H9 (cell line): ENCODE measurements at regions not wholly inside any gene's neighbourhood (a gene's known extent, or its start where the extent isn't known, plus 50 kb on each side); places are given as distances from the start of the nearest gene placed in this dataset.

Experiments used
- DNase-seq: peaks from one replicate; pipeline ENCODE4 v3.0.0-alpha.2; 2017
- H2AFZ ChIP-seq: one replicate; pipeline ENCODE4 v1.6.1; 2013; ENCODE audit warnings: mild to moderate bottlenecking, low read length, control low read depth, moderate library complexity
- H2AK5ac ChIP-seq: 2 replicates; pipeline ENCODE4 v1.6.1; 2013; ENCODE audit warnings: low read length, control low read depth, mixed read lengths; ENCODE audit not compliant: insufficient read length
- H2BK120ac ChIP-seq: one replicate; pipeline ENCODE4 v1.6.1; 2013; ENCODE audit warnings: low read depth, mild to moderate bottlenecking, low read length, control low read depth, inconsistent platforms; ENCODE audit not compliant: poor library complexity, severe bottlenecking
- H2BK12ac ChIP-seq: 2 replicates; pipeline ENCODE4 v1.6.1; 2013; ENCODE audit warnings: low read length, control low read depth, mixed read lengths, low read depth; ENCODE audit not compliant: insufficient read length
- H2BK15ac ChIP-seq: 2 replicates; pipeline ENCODE4 v1.6.1; 2013; ENCODE audit warnings: low read depth, low read length, control low read depth
- H2BK20ac ChIP-seq: one replicate; pipeline ENCODE4 v1.6.1; 2013; ENCODE audit warnings: low read depth, mild to moderate bottlenecking, low read length, control low read depth, inconsistent platforms; ENCODE audit not compliant: poor library complexity, severe bottlenecking
- H2BK5ac ChIP-seq: 2 replicates; pipeline ENCODE4 v1.6.1; 2013; ENCODE audit warnings: low read length, control low read depth, mixed read lengths; ENCODE audit not compliant: insufficient read length
- H3K14ac ChIP-seq: 2 replicates; pipeline ENCODE4 v1.6.1; 2013; ENCODE audit warnings: low read length, control low read depth; ENCODE audit not compliant: insufficient read depth
- H3K18ac ChIP-seq: 2 replicates; pipeline ENCODE4 v1.6.1; 2013; ENCODE audit warnings: low read depth, mild to moderate bottlenecking, mixed read lengths, low read length, control low read depth; ENCODE audit not compliant: insufficient read length
- H3K23ac ChIP-seq: 2 replicates; pipeline ENCODE4 v1.6.1; 2013; ENCODE audit warnings: low read length, control low read depth, mixed read lengths, low read depth; ENCODE audit not compliant: insufficient read length
- H3K23me2 ChIP-seq: 2 replicates; pipeline ENCODE4 v1.6.1; 2013; ENCODE audit warnings: low read depth, mild to moderate bottlenecking, mixed read lengths, low read length, control low read depth; ENCODE audit not compliant: insufficient read length, poor library complexity, severe bottlenecking
- H3K27ac ChIP-seq: 2 replicates; pipeline ENCODE4 v1.5.1; 2013; ENCODE audit warnings: low read length, control low read depth, mixed read lengths, low read depth; ENCODE audit not compliant: insufficient read length
- H3K27me3 ChIP-seq: 2 replicates; pipeline ENCODE4 v1.6.1; 2013; ENCODE audit warnings: low read length, control low read depth, inconsistent platforms; ENCODE audit not compliant: insufficient read depth
- H3K4ac ChIP-seq: 2 replicates; pipeline ENCODE4 v1.6.1; 2013; ENCODE audit warnings: low read depth, mild to moderate bottlenecking, control low read depth, inconsistent platforms, low read length, moderate library complexity
- H3K4me1 ChIP-seq: 2 replicates; pipeline ENCODE4 v1.6.1; 2013; ENCODE audit warnings: low read length, control low read depth, inconsistent platforms; ENCODE audit not compliant: insufficient read depth
- H3K4me2 ChIP-seq: 2 replicates; pipeline ENCODE4 v1.6.1; 2013; ENCODE audit warnings: low read length, control low read depth, mixed read lengths; ENCODE audit not compliant: insufficient read length, insufficient read depth
- H3K56ac ChIP-seq: 2 replicates; pipeline ENCODE4 v1.6.1; 2013; ENCODE audit warnings: low read depth, mild to moderate bottlenecking, mixed read lengths, low read length, control low read depth; ENCODE audit not compliant: insufficient read length
- H3K79me1 ChIP-seq: 2 replicates; pipeline ENCODE4 v1.6.1; 2013; ENCODE audit warnings: low read depth, mild to moderate bottlenecking, moderate library complexity, low read length, control low read depth, inconsistent platforms; ENCODE audit not compliant: insufficient read depth, poor library complexity, severe bottlenecking
- H3K79me2 ChIP-seq: 2 replicates; pipeline ENCODE4 v1.6.1; 2013; ENCODE audit warnings: low read length, control low read depth, inconsistent platforms; ENCODE audit not compliant: insufficient read depth
- H3K9ac ChIP-seq: 2 replicates; pipeline ENCODE4 v1.6.1; 2013; ENCODE audit warnings: low read length, control low read depth, mixed read lengths; ENCODE audit not compliant: insufficient read length; ENCODE audit errors: extremely low read depth
- H3K9me3 ChIP-seq: one replicate; pipeline ENCODE4 v1.6.1; 2013; ENCODE audit warnings: low read depth, low read length, inconsistent platforms; ENCODE audit not compliant: control insufficient read depth
- H3T11ph ChIP-seq: one replicate; pipeline ENCODE4 v1.6.1; 2013; ENCODE audit warnings: mild to moderate bottlenecking, low read length, control low read depth, inconsistent platforms
- H4K20me1 ChIP-seq: one replicate; pipeline ENCODE4 v1.6.1; 2013; ENCODE audit not compliant: control insufficient read depth, insufficient read length, insufficient read depth
- H4K5ac ChIP-seq: 2 replicates; pipeline ENCODE4 v1.6.1; 2013; ENCODE audit warnings: low read depth, mild to moderate bottlenecking, mixed read lengths, low read length, control low read depth; ENCODE audit not compliant: insufficient read length
- H4K8ac ChIP-seq: replicated peaks from 2 replicates; pipeline ENCODE4 v1.6.1; 2013; ENCODE audit warnings: low read length, control low read depth, mixed read lengths, low read depth; ENCODE audit not compliant: insufficient read length
- H4K91ac ChIP-seq: 2 replicates; pipeline ENCODE4 v1.6.1; 2013; ENCODE audit warnings: low read depth, mild to moderate bottlenecking, moderate library complexity, mixed read lengths, low read length, control low read depth; ENCODE audit not compliant: insufficient read length
- H3K27ac Mint-ChIP-seq, 3 experiments: 2 replicates in 2 of 3; 3 replicates in 1 of 3; pipeline ENCODE4 v1.8.0; 2020 to 2021; ENCODE audit warnings: mixed read lengths in 3 of 3, mild to moderate bottlenecking in 1 of 3, moderate library complexity in 1 of 3
- H3K27me3 Mint-ChIP-seq: 2 replicates; pipeline ENCODE4 v1.8.0; 2021; ENCODE audit warnings: low read depth, mild to moderate bottlenecking, moderate library complexity, mixed read lengths
- H3K36me3 Mint-ChIP-seq, 3 experiments: 2 replicates in 2 of 3; 3 replicates in 1 of 3; pipeline ENCODE4 v1.8.0; 2020 to 2021; ENCODE audit warnings: low read depth in 3 of 3, mixed read lengths in 3 of 3; ENCODE audit not compliant: insufficient read depth in 1 of 3
- H3K4me1 Mint-ChIP-seq, 2 experiments: 2 replicates each; pipeline ENCODE4 v1.8.0; 2020; ENCODE audit warnings: mixed read lengths in 2 of 2
- H3K4me3 Mint-ChIP-seq, 2 experiments: 2 replicates in 1 of 2; 3 replicates in 1 of 2; pipeline ENCODE4 v1.8.0; 2020 to 2021; ENCODE audit warnings: mild to moderate bottlenecking in 2 of 2, mixed read lengths in 2 of 2, moderate library complexity in 1 of 2
- H3K9me3 Mint-ChIP-seq, 2 experiments: 2 replicates in 1 of 2; 3 replicates in 1 of 2; pipeline ENCODE4 v1.8.0; 2020; ENCODE audit warnings: mild to moderate bottlenecking in 2 of 2, mixed read lengths in 2 of 2, moderate library complexity in 1 of 2
- WGBS: extraction: QIAGEN DNeasy Blood & Tissue Kit; methylation state at CpG from one replicate; pipeline ENCODE4 v1.1.7; 2013; ENCODE audit warnings: missing lambda C conversion rate, low lambda C conversion rate, mixed read lengths; ENCODE audit not compliant: insufficient read length; ENCODE audit errors: extremely low coverage; 5-methylcytosine and 5-hydroxymethylcytosine counted together
- TF ChIP-seq, protein P1 (sequence below): fragments of 200-600 bp; sonication (generic); conservative IDR thresholded peaks from 3 replicates; pipeline ENCODE4 v1.8.0; 2021; ENCODE audit warnings: antibody characterized with exemption, mild to moderate bottlenecking

DNA sequence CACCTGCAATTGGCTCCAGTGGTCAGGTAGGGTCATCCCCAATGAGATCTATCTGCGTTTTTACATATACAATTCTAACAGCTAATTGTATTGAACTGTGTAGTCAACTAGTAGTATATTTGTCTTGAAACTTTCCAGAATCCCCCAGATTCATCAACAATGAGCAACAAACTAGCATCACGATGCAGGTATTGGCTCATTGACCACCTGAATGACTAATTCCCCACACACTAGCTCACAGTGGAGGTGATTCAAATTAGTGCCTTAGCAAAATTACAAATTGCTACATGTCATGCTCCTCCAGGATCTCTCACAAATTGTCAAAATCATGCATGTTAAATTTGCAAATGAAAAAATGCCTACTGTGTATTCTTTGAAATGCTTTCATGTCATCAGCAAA lies 62.8 kb upstream of the MPHOSPH6 start:
- Mint-ChIP-seq H3K9me3 (no peaks in the 10 kb centered on the region), H3K36me3 (no peaks in the 10 kb centered on the region), H3K27ac (no peak overlapping the region), H3K4me3 (no peak overlapping the region), H3K27me3 (no peaks in the 10 kb centered on the region), H3K4me1 (peaks cover 8 to 16% of the 10 kb centered on the region in 2 experiments)
- H3K18ac ChIP-seq: no peak overlapping the region
- no peaks in the 10 kb centered on the region for H3K9me3 ChIP-seq
- H3K4me2 ChIP-seq: no peak overlapping the region
- no peak overlapping the region for H2BK20ac ChIP-seq
- H3K56ac ChIP-seq: no peak overlapping the region
- H2AFZ ChIP-seq: no peak overlapping the region
- H3K4me1 ChIP-seq: no peaks in the 10 kb centered on the region
- no peak overlapping the region for H4K8ac ChIP-seq
- no peaks in the 10 kb centered on the region for H3K79me1 ChIP-seq
- H2BK15ac ChIP-seq: no peak overlapping the region
- H4K5ac ChIP-seq: no peak overlapping the region
- H3K14ac ChIP-seq: no peak overlapping the region
- H3K27me3 ChIP-seq: no peaks in the 10 kb centered on the region
- no peak overlapping the region for H2BK120ac ChIP-seq
- TF ChIP-seq, protein P1, sequence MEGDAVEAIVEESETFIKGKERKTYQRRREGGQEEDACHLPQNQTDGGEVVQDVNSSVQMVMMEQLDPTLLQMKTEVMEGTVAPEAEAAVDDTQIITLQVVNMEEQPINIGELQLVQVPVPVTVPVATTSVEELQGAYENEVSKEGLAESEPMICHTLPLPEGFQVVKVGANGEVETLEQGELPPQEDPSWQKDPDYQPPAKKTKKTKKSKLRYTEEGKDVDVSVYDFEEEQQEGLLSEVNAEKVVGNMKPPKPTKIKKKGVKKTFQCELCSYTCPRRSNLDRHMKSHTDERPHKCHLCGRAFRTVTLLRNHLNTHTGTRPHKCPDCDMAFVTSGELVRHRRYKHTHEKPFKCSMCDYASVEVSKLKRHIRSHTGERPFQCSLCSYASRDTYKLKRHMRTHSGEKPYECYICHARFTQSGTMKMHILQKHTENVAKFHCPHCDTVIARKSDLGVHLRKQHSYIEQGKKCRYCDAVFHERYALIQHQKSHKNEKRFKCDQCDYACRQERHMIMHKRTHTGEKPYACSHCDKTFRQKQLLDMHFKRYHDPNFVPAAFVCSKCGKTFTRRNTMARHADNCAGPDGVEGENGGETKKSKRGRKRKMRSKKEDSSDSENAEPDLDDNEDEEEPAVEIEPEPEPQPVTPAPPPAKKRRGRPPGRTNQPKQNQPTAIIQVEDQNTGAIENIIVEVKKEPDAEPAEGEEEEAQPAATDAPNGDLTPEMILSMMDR: no peak
- no peak overlapping the region for H3K23ac ChIP-seq
- H2AK5ac ChIP-seq: no peak overlapping the region
- no peak overlapping the region for H4K91ac ChIP-seq
- WGBS: no CpG with 5 or more reads among the region's 2 CpGs
- DNase-seq: no peak
- no peak overlapping the region for H3K4ac ChIP-seq
- H4K20me1 ChIP-seq: no peaks in the 10 kb centered on the region
- H3K9ac ChIP-seq: no peak overlapping the region
- H3K27ac ChIP-seq: no peak overlapping the region
- H2BK5ac ChIP-seq: no peak overlapping the region
- H2BK12ac ChIP-seq: no peak overlapping the region
- no peaks in the 10 kb centered on the region for H3K23me2 ChIP-seq
- no peaks in the 10 kb centered on the region for H3K79me2 ChIP-seq
- no peak overlapping the region for H3T11ph ChIP-seq
